Mucosa of descending colon (tissue), 3 donors: ENCODE measurements at regions not wholly inside any gene's neighbourhood (a gene's known extent, or its start where the extent isn't known, plus 50 kb on each side); places are given as distances from the start of the nearest gene placed in this dataset.

Experiments used
- ATAC-seq: fragments of 200-7000 bp; cut with Tn5 transposase; one replicate; pipeline ENCODE4 v1.9.1; 2020; ENCODE audit warnings: mild to moderate bottlenecking, moderate library complexity
- DNase-seq, 3 donors: peaks; one replicate each; pipeline ENCODE4 v3.0.0-alpha.2; 2020
- H3K36me3 ChIP-seq: fragments of 200-600 bp; one replicate; pipeline ENCODE4 v1.8.0; 2021; ENCODE audit warnings: low read depth, mild to moderate bottlenecking
- H3K4me1 ChIP-seq: fragments of 200-600 bp; one replicate; pipeline ENCODE4 v1.8.0; 2021; ENCODE audit warnings: low read depth, mild to moderate bottlenecking
- H3K4me3 ChIP-seq: fragments of 200-600 bp; one replicate; pipeline ENCODE4 v1.8.0; 2021; ENCODE audit warnings: mild to moderate bottlenecking
- H3K9me3 ChIP-seq: fragments of 200-600 bp; one replicate; pipeline ENCODE4 v1.8.0; 2021; ENCODE audit warnings: mild to moderate bottlenecking
- intact Hi-C, 2 donors: fragments of 100-400 bp; cut with DNase I in 1 of 2; cut with micrococcal nuclease in 1 of 2; formaldehyde crosslinking; loops; one replicate each; pipeline versions ENCODE4 v1.11.0 to v1.11.1; 2022; cut with DNase I, micrococcal nuclease
- TF ChIP-seq, protein P1 (sequence below): fragments of 200-600 bp; IDR thresholded peaks from one replicate; pipeline ENCODE4 v1.8.0; 2022; ENCODE audit warnings: antibody characterized with exemption, mild to moderate bottlenecking
- donor health status: DM: no; HTN: no; CAD: no; lungs with moderate emphysema.
- donor health status: DM: no; HTN: no; CAD: no.
- donor health status: DM: no; HTN: yes; CAD: no.

DNA sequence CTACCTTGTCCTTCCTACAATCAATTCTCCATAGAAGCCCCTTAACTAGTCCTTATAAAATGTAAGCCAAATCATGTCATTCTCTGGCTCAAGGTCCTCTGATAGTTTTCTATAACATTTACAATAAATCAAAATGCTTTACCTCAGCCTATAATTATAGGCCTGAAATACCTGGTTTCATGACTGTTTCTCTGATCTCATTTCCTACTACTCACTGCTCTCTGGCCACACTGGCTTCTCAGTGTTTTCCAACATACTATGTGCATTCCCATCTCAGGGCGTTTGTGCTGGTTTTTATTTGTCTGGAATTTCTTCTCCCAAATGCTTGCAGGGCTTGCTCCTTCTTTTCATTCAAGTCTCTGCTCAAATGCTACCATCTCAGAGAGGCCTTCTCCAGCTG lies 67.9 kb upstream of the MAGI3 start:
- Histone ChIP-seq H3K4me3 (no peak overlapping the region), H3K4me1 (peaks cover 15% of the 10 kb centered on the region), H3K9me3 (no peaks in the 10 kb centered on the region), H3K36me3 (no peaks in the 10 kb centered on the region)
- DNase-seq (no peak), ATAC-seq (no peak)
- TF ChIP-seq, protein P1, sequence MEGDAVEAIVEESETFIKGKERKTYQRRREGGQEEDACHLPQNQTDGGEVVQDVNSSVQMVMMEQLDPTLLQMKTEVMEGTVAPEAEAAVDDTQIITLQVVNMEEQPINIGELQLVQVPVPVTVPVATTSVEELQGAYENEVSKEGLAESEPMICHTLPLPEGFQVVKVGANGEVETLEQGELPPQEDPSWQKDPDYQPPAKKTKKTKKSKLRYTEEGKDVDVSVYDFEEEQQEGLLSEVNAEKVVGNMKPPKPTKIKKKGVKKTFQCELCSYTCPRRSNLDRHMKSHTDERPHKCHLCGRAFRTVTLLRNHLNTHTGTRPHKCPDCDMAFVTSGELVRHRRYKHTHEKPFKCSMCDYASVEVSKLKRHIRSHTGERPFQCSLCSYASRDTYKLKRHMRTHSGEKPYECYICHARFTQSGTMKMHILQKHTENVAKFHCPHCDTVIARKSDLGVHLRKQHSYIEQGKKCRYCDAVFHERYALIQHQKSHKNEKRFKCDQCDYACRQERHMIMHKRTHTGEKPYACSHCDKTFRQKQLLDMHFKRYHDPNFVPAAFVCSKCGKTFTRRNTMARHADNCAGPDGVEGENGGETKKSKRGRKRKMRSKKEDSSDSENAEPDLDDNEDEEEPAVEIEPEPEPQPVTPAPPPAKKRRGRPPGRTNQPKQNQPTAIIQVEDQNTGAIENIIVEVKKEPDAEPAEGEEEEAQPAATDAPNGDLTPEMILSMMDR, result no peak
- intact Hi-C loops, result no loop called here

DNA sequence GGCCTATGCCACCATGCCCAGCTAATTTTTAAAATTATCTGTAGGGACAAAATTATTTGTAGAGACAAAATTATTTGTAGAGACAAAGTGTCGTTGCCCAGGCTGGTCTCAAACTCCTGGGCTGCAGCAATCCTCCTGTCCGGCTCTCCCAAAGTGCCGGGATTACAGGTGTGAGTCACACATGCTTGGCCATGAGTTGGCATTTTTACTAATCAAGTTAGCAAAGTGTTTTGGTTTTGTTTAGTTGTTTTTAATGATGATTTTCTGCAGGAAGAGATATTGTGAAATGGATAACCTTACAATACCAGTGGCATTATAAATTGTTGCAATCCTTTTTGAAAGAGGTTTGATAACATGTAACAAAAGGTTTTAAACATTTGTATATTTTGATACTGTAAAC lies 65.3 kb upstream of the MAGI3 start:
- TF ChIP-seq, protein P1, result no peak
- Histone ChIP-seq H3K4me3 (no peak overlapping the region), H3K36me3 (no peaks in the 10 kb centered on the region), H3K9me3 (no peaks in the 10 kb centered on the region), H3K4me1 (peaks cover 14% of the 10 kb centered on the region)
- ATAC-seq, result no peak
- no peak for DNase-seq
- intact Hi-C loops, result no loop called here

- intact Hi-C loops, result no loop called here
Measured at GRCh38 chr1:113326976-113327375, 63.3 kb upstream of the MAGI3 start.

DNA sequence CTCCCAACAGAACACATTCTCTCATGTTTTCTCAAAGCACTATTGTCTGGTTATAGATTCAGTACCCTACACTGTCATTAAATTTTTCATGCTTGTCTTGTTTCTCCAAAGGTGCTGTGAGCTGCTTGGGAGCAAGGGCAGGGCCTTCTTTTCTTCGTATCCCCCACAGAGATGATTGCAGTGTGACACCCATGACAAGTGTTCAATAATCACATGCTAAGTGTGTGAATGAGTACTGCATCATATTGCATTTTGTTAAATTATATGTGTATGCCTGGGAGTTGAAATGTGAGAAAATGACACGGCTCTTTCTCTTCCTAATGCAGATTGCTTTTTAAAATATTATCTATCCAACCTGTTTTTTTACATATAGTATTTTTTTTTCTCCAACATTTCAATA lies 57.3 kb upstream of the MAGI3 start:
- intact Hi-C loops, result no loop called here
- Histone ChIP-seq H3K4me1 (no peaks in the 10 kb centered on the region), H3K9me3 (no peaks in the 10 kb centered on the region), H3K4me3 (no peak overlapping the region), H3K36me3 (no peaks in the 10 kb centered on the region)
- ATAC-seq (no peak), DNase-seq (no peak)
- TF ChIP-seq, protein P1, result no peak

More at GRCh38 chr1:113326976-113327375, 63.3 kb upstream of the MAGI3 start:
- Histone ChIP-seq H3K4me3 (no peak overlapping the region), H3K9me3 (no peaks in the 10 kb centered on the region), H3K36me3 (no peaks in the 10 kb centered on the region), H3K4me1 (no peaks in the 10 kb centered on the region)
- DNase-seq (no peak), ATAC-seq (no peak)
- TF ChIP-seq, protein P1, result no peak

- no peaks in the 10 kb centered on the region for H3K4me1 ChIP-seq
- TF ChIP-seq, protein P1, result no peak
- ATAC-seq, result no peak
- no peaks in the 10 kb centered on the region for H3K36me3 ChIP-seq
- no peak overlapping the region for H3K4me3 ChIP-seq
- no peaks in the 10 kb centered on the region for H3K9me3 ChIP-seq
- DNase-seq, result no peak
- intact Hi-C loops, result no loop called here
Measured at GRCh38 chr1:113340038-113340437, 50.3 kb upstream of the MAGI3 start.
